ENCODE measurements at regions not wholly inside any gene's neighbourhood (a gene's known extent, or its start where the extent isn't known, plus 50 kb on each side); places are given as distances from the start of the nearest gene placed in this dataset.
"Not testable (repeated sequence)": the region's sequence is repeated elsewhere in the genome, so short reads cannot be mapped to it uniquely, and the experiment has no call there.

DNA sequence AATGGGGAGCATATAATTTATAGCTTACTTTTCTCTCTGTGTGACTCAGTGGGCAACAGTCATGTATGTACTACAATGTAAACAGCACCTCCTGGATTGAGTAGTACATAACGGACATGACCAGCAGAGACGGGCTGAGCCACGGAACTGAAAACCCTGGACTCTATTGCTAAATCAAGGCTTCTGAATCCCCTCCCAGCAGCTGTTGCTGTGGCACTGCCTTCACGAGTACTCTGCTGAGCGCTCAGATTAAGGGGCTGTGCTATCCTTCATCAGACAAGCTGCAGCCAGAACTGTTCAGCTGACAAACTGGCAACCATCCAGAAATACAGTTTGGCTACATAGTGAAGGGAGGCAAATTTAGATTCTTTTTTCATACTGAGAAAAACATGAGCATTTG is 131.3 kb upstream of the CCDC180 start:
- DNase-seq: no peak

- peak in 1 of 5 experiments; percentile 37 for DNase-seq
Observed at GRCh38 chr9:97168174-97168573, 129.2 kb upstream of the CTSV start.

DNA sequence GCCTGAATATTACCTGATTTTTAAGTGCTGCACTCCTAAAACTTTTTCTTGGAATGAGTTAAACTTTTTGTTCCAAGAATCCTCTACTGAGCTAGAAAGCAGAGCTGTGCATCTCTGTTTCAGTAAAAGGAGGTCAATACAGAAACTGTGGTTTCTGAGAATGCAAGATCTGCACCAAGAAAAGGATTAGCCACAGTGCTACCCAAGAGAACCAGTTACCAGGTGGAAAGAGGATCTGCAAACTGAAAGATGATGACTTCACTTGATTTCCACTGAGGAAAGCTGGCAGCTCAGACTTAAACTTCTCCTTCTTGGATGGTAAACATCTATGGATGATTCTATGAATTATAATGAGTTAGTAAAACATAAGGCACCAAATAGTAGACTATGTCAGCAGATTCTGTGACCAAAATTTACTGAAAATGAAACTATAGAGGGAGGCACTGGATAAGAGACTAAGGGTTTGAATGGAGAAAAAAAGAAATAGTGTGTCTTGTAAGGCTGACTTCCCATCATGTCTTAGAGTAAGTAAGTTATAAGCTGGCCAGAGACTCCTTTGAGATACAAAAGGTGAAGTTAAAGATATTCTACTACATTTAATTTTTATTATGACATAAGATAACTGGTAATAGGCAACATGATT is 127.7 kb upstream of the CTSV start:
- DNase-seq: peak in 1 of 5 experiments; percentile 36

DNA sequence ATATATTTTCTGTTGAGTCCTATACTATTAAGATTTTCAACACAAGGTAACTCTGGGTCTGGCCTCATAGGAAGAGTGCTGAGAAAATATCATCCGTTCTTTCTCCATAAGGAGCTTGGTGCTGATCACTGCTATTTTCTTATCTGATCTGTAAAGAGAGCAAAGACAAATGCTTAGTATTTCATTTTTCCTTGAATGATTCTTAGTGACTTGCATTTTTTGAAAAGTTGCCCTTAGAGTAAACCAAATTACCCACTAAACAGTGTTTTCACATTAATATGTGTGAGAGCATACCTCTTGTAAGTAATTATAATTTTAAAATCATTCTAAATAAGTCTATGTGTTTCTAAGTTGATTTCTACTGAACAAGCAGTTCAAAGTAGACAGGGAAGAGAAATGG is 121.3 kb upstream of the CTSV start:
- no peak for DNase-seq

- not testable (repeated sequence) for DNase-seq
Observed at GRCh38 chr9:97158722-97159121, 119.8 kb upstream of the CTSV start.

DNA sequence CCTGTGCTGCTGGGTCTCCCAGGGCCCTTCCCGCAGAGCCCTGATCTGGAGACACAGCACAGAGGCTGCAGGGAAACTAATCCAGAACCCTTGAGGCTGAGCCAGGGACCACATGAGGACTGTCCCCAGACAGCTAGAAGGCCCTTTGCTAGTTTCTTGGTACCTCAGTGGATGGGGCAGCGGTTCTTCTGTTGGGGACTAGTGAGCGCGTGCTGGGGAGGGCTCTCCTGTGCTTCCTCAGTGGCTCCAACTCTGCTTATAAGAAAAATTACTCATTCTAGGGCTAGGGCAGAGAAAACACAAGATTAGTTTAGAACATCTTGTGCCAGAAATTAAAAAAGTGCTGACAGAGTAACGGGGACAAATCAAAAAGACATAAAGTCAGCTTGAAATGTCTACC is 116.5 kb upstream of the CTSV start:
- not testable (repeated sequence) for DNase-seq

DNA sequence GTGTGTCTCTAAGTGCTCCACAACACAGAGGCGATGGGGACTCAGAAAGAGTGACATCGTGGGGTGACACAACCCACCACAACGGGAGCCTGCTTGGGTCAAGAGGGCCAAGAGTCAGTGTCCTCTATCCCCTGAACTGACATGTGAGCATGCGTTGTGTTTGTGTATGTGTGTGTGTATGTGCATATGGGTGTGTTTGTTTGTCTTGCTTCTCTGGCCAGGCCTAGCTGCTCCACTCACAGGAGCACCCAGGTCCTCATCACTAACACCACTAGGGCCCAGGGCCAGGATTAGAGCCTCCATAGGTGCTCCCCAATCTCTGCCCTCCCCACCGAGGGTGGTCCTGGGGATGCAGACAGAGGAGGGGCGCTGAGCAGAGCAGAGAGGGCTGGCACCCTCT is 115.0 kb upstream of the CTSV start:
- no peak for DNase-seq

GRCh38 chr9:97153160-97153559 is 114.2 kb upstream of the CTSV start:
- DNase-seq: not testable (repeated sequence)

DNA sequence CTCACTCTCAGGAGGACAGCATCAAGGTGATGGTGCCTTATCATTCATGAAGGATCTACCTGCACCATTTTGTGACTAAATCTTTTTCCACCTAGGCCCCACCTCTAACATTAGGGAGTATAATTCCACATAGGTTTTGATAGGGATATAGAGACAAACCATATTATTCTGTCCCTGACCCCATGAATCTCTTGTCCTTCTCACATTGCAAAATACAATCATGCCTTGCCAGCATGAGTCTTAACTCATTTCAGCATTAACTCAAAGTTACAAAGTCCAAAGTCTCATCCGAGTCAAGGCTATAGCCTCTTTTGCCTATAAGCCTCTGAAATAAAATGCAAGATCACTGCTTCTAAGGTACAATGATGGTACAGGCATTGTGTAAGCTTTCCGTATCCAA is 111.5 kb upstream of the CTSV start:
- DNase-seq: not testable (repeated sequence)

DNA sequence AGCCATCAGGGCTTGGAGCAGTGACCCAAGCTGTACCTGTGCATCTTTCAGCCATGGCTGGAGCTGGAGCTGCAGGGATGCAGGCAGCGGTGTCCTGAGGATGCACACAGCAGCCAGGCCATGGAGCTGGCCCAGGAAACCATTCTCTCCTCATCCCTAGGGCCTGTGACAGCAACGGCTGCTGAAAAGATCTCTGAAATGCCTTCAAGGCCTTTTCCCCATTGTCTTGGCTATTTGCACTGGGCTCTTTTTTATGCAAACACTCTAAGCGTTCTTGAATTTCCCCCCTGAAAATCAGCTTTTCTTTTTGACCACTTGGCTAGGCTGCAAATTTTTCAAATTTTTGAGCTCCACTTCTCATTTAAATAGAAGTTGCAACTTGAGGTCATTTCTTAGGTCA is 109.5 kb upstream of the CTSV start:
- DNase-seq: not testable (repeated sequence)

DNA sequence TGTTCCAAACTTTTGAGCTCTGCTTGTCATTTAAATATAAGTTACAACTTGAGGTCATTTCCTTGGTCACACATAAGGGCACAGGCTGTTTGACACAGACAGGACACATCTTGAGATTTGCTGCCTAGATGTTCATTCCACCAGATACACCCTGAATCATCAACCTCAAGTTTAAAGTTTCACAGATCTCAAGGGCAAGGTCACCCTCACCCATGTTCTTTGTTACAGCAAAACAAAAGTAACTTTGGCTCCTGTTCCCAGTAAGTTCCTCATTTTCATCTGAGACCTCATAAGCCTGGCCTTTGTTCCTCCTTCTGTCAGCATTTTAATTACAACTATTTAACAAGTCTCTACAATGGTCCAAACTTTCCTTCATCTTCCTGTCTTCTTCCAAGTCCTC is 106.7 kb upstream of the CTSV start:
- DNase-seq: not testable (repeated sequence)

GRCh38 chr9:97140566-97140965 is 101.6 kb upstream of the CTSV start:
- DNase-seq: no peak

GRCh38 chr9:97136421-97136820 is 97.5 kb upstream of the CTSV start:
- DNase-seq: no peak

- not testable (repeated sequence) for DNase-seq
Observed at GRCh38 chr9:97133966-97134365, 95.0 kb upstream of the CTSV start.

DNA sequence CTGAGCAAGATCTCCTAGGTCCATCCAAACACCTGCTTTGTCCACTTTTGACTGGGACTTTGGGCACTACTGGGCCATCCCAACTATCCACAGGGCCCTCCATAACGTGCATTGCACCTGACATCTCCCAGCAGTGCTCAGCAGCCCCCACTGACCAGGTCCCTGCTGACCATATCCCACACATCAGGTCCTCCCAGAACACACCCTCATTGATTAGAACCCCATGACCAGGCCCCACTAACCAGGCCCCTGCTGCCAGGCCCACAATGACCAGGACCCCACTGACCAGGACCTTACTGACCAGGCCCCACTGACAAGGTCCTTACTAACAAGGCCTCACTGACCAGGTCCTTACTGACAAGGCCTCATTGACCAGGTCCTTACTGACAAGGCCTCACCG is 93.9 kb upstream of the CTSV start:
- DNase-seq: no peak

DNA sequence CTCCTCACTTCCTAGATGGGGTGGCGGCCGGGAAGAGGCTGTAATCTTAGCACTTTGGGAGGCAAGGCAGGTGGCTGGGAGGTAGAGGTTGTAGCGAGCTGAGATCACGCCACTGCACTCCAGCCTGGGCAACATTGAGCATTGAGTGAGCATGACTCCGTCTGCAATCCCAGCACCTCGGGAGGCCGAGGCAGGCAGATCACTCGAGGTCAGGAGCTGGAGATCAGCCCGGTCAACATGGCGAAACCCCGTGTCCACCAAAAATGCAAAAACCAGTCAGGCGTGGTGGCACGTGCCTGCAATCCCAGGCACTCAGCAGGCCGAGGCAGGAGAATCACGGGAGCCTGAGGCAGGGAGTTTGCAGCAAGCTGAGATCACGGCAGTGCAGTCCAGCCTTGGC is 91.9 kb upstream of the CTSV start:
- DNase-seq: not testable (repeated sequence)

DNA sequence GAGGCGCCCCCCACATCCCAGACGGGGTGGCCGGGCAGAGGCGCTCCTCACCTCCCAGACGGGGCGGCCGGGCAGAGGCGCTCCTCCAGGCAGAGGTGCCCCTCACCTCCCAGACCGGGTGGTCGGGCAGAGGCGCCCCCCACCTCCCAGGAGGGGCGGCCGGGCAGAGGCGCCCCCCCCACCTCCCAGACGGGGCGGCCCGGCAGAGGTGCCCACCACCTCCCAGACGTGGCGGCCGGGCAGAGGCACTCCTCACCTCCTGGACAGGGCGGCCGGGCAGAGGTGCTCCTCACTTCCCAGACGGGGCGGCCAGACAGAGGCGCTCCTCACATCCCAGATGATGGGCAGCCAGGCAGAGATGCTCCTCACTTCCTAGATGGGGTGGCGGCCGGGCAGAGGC is 91.4 kb upstream of the CTSV start:
- DNase-seq: not testable (repeated sequence)

DNA sequence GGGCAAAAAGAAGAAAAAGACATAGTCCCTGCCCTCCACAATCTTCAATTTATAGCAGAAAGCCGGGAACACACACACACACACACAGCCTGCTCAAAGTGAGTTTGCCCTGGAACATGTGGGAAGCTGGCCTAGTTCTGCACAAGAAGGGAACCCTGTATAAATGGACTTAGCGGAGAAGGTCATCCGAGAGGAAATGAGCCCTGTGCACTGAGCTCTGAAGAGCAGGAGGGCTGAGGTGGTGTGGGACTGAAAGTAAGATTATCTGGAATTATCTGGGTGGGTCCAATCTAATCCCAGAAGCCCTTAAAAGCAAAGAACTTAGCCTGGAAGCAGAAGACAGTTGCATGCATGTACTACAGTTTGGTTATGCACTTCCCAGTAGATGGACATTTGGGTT is 90.0 kb upstream of the CTSV start:
- no peak for DNase-seq

DNA sequence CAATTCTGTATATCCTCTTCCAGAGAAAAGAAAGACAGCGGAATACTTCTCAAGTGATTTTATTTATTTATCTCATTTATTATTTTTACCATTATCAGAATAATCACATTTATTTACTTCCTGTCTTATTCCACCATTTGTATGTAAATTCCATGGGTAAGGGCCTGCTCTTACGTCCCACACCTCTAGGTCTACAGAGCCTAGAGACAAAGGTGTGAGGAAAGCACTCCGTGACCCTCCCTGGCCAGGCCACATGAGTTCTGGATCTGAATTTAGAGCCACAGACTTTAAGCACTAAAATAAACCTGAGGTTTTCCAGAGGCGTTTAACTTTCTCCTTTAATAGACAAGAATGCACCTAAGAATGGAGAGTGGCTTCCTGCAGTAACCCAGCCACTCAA is 85.3 kb upstream of the CTSV start:
- no peak for DNase-seq

GRCh38 chr9:97110696-97111095 is 71.8 kb upstream of the CTSV start:
- DNase-seq: no peak

DNA sequence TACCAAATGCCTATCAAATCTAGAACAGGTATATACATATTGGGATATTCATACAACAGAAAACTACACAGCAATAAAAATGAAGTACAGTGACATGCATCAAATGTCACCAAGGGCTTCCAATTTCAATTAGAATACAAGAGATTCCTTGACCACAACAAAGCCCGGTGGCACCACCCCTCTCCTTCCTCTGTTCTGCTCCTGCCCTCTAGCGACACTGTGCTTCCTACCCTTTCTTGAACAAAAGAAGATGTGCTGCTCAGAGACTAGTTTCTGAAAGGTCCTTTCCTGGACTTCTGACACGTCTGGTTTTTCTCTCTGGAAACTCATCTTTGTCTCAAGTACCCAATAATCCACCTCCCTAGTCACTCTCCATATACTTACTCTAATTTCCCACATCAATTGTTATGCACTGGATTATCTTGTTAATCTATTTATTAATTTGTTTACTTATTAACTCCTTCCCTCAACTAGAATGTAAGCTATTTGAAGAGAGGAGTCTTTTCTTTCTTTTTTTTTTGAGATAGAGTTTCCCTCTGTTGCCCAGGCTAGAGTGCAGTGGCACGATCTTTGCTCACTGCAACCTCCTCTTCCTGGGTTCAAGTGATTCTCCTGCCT is 70.4 kb upstream of the CTSV start:
- DNase-seq: peak in 1 of 5 experiments; percentile 34

DNA sequence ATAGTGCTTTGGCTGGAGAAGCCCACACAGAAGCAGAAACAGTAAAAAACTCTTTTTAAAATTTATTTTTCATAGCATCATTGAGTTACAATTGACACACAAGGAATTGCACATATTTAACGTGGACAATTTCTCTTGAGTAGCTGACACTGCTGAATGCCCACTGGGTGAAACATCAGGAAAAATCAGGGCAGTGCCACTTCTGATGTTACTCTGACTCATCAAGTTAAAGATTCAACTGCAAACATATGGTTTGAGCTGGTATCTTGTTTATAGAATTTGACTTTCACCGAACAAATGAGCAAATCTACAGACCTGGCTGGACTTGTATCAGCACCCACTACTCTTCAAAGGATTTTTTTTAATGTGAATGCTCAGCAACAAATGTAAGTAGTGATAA is 66.3 kb upstream of the CTSV start:
- DNase-seq: not testable (repeated sequence)

- DNase-seq: not testable (repeated sequence)
Observed at GRCh38 chr9:97103613-97104383, 64.9 kb upstream of the CTSV start.

DNA sequence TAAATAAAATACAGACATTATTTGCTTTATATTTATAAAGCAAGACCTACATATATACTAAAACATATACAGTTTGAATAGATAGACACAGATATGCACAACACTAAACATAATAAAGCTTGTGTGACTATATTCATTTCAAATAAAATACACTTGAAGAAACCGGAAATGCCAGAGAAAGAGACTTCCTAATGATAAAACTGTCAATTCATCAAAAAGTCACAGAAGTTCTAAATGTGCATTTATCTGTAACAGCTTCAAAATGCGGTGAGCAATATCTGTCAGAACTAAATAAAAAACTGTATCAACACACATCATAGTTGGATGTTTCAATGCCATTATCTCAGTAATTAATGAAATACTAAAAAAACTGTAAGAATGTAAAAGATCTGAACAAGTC is 60.6 kb upstream of the CTSV start:
- not testable (repeated sequence) for DNase-seq

Measured in T-helper 2 cell (primary cell).